Loucy (cell line): ENCODE measurements at regions not wholly inside any gene's neighbourhood (a gene's known extent, or its start where the extent isn't known, plus 50 kb on each side); places are given as distances from the start of the nearest gene placed in this dataset.

Experiments used
- EZH2phosphoT487 ChIP-seq: fragments of 200-600 bp; IDR thresholded peaks from 2 replicates; pipeline ENCODE4 v1.6.1; 2018; ENCODE audit warnings: antibody characterized with exemption, mild to moderate bottlenecking, moderate library complexity, borderline replicate concordance
- TF ChIP-seq, protein P1 (sequence below): fragments of 200-600 bp; sonication (generic); conservative IDR thresholded peaks from 2 replicates; pipeline ENCODE4 v1.5.1; 2014; ENCODE audit warnings: mild to moderate bottlenecking, antibody characterized with exemption, low read length

GRCh38 chr3:126257174-126257573, 76.8 kb upstream of the ALDH1L1 start:
- TF ChIP-seq, protein P1, sequence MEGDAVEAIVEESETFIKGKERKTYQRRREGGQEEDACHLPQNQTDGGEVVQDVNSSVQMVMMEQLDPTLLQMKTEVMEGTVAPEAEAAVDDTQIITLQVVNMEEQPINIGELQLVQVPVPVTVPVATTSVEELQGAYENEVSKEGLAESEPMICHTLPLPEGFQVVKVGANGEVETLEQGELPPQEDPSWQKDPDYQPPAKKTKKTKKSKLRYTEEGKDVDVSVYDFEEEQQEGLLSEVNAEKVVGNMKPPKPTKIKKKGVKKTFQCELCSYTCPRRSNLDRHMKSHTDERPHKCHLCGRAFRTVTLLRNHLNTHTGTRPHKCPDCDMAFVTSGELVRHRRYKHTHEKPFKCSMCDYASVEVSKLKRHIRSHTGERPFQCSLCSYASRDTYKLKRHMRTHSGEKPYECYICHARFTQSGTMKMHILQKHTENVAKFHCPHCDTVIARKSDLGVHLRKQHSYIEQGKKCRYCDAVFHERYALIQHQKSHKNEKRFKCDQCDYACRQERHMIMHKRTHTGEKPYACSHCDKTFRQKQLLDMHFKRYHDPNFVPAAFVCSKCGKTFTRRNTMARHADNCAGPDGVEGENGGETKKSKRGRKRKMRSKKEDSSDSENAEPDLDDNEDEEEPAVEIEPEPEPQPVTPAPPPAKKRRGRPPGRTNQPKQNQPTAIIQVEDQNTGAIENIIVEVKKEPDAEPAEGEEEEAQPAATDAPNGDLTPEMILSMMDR, result no peak
- TF ChIP-seq EZH2phosphoT487, result no peak
